Activated naive CD8-positive, alpha-beta T cell treated with anti-CD3 and anti-CD28 coated beads, Interleukin-2, amount 10 ng/mL, durations not matched to agents 7 days and 5 days (primary cell): ENCODE measurements at regions not wholly inside any gene's neighbourhood (a gene's known extent, or its start where the extent isn't known, plus 50 kb on each side); places are given as distances from the start of the nearest gene placed in this dataset.

ENCODE experiments used
- ATAC-seq: fragments of 150-1000 bp; cut with Tn5 transposase; one replicate; pipeline ENCODE4 v1.10.0; 2021; ENCODE audit warnings: low read depth, moderate library complexity
- POLR2A ChIA-PET: fragments of 350-600 bp; sonication (Branson Sonifier 250); formaldehyde crosslinking; loops from one replicate; lab custom pipeline; 2021; ENCODE audit warnings: antibody characterized with exemption; lab: Charles Lee
- DNase-seq: peaks from one replicate; pipeline ENCODE4 v3.0.0; 2021
- H3K27ac Mint-ChIP-seq: one replicate; pipeline ENCODE4 v1.8.0; 2022; ENCODE audit warnings: mild to moderate bottlenecking, mixed read lengths
- H3K27me3 Mint-ChIP-seq: one replicate; pipeline ENCODE4 v1.8.0; 2022; ENCODE audit warnings: mild to moderate bottlenecking, moderate library complexity, mixed read lengths
- H3K36me3 Mint-ChIP-seq: one replicate; pipeline ENCODE4 v1.8.0; 2021; ENCODE audit warnings: mild to moderate bottlenecking, mixed read lengths
- H3K4me1 Mint-ChIP-seq: one replicate; pipeline ENCODE4 v1.8.0; 2021; ENCODE audit warnings: mixed read lengths
- H3K4me3 Mint-ChIP-seq: one replicate; pipeline ENCODE4 v1.8.0; 2022; ENCODE audit warnings: mild to moderate bottlenecking, moderate library complexity, mixed read lengths
- H3K9me3 Mint-ChIP-seq: one replicate; pipeline ENCODE4 v1.8.0; 2021; ENCODE audit warnings: mixed read lengths

DNA sequence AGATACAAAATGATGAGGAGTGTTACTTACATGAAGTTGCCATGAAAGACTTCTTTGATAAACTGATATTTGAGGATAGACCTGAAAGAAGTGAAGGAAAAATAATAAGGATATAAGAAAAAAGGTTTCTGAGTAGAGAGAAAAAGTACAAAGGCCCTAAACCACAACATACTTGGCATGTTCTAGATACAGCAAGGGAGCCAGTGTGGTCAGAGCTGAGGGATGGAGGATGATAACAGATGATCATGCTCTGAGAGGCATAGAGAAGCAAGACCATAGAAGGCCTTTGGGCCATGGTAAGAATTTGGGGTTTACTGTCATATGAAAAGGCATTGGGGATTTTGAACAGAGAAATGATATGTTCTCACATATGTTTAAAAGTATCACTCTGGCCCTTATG lies 424.1 kb upstream of the CHST9 start:
- Mint-ChIP-seq H3K27me3 (no peaks in the 10 kb centered on the region), H3K4me3 (no peak overlapping the region), H3K9me3 (no peaks in the 10 kb centered on the region), H3K27ac (no peak overlapping the region), H3K36me3 (no peaks in the 10 kb centered on the region), H3K4me1 (no peaks in the 10 kb centered on the region)
- DNase-seq (no peak), ATAC-seq (no peak)
- POLR2A ChIA-PET, result no interaction called here

DNA sequence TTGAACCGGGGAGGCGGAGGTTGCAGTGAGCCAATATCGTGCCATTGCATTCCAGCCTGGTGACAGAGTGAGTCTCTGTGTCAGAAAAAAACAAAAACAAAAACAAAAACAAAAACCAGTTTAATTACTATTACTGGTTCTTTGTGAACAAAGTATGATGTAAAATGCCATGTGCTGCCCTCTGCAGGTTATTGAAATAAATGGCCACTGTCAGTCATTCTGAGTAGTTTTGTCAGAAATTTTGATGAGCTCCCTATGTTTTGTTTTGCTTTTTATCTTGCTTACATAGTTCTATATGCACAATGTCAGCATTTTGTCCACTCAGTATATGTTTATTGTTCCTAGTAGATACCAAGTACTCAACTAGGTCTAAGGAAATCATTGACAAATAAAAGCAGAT lies 423.6 kb upstream of the CHST9 start:
- H3K4me1 Mint-ChIP-seq, result no peaks in the 10 kb centered on the region
- no peak for ATAC-seq
- H3K9me3 Mint-ChIP-seq, result no peaks in the 10 kb centered on the region
- no peak for DNase-seq
- H3K4me3 Mint-ChIP-seq, result no peak overlapping the region
- POLR2A ChIA-PET, result no interaction called here
- H3K27ac Mint-ChIP-seq, result no peak overlapping the region
- H3K36me3 Mint-ChIP-seq, result no peaks in the 10 kb centered on the region
- no peaks in the 10 kb centered on the region for H3K27me3 Mint-ChIP-seq

DNA sequence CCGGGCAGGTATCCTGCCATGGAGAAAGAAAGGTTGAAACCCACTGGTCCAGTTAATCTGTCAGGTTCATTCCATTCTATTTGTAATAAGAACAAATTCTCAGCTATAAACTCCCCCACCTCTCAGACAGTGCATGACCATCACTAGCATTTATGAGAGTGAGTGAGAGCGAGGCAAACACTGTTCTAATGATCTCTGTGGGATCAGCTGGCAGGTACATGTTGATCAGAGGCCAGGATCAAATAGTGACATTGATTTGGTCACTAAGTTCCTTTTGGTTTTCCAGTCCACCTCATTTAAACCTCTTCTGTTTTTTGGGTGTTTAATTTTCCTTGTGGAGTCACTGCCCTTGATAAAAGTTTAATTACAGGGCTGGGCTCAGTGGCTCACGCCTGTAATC lies 423.1 kb upstream of the CHST9 start:
- ATAC-seq (no peak), DNase-seq (no peak)
- no peak overlapping the region for H3K4me3 Mint-ChIP-seq
- no peaks in the 10 kb centered on the region for H3K9me3 Mint-ChIP-seq
- no peaks in the 10 kb centered on the region for H3K27me3 Mint-ChIP-seq
- POLR2A ChIA-PET, result no interaction called here
- no peak overlapping the region for H3K27ac Mint-ChIP-seq
- no peaks in the 10 kb centered on the region for H3K36me3 Mint-ChIP-seq
- H3K4me1 Mint-ChIP-seq, result no peaks in the 10 kb centered on the region

DNA sequence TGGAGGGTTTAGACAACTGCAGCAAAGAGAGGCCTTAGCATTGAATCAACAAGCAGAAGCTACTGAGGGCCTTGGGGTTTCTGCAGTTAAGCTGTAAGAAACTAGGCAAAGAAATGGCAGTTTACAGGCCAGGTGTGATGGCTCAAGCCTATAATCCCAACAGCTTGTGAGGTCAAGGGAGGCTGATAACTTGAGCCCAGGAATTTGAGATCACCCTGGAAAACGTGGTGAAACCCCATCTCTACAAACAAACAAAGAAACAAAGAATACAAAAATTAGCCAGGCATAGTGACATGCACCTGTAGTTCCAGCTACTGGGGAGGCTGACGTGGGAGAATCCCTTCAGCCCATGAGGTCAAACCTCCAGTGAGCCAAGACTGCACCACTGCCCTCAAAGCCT lies 421.6 kb upstream of the CHST9 start:
- no peak for DNase-seq
- H3K9me3 Mint-ChIP-seq, result no peaks in the 10 kb centered on the region
- H3K4me1 Mint-ChIP-seq, result no peaks in the 10 kb centered on the region
- no peak overlapping the region for H3K27ac Mint-ChIP-seq
- no peaks in the 10 kb centered on the region for H3K27me3 Mint-ChIP-seq
- H3K36me3 Mint-ChIP-seq, result no peaks in the 10 kb centered on the region
- ATAC-seq, result no peak
- no peak overlapping the region for H3K4me3 Mint-ChIP-seq
- POLR2A ChIA-PET, result no interaction called here

DNA sequence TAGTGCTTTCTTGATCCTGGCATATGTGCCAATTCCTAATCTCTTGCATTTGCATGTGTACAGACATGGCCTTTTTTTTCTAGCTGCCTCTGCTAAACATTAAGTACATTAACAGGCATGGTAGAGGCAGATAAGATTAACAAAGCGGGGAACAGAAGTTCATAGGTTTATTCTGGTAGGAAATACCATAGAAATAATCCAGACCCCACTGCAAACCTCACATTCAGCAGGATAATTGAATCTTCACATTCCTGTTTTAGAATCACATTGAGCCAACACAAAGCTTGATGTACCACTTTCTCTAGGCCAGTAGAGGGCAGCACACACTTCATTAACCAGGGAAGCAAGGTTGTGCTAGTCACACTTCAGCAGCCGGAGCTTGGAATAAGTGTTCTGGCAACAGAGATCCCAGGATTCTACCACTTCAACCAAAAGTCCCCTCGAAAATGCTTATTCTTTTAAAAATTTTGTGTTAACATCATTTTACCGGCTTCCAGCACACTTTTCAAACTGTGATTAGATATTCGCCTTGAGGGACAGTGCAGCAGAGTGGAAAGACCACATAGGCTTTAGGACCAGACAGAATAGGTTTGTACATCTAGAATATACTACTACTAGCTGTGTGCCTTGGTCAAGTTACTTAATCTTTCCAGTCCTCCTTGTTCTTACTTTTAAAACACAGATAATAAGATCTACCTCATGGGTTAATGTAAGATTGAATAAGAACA lies 420.2 kb upstream of the CHST9 start:
- ATAC-seq, result no peak
- no peaks in the 10 kb centered on the region for H3K9me3 Mint-ChIP-seq
- no peak for DNase-seq
- no peak overlapping the region for H3K27ac Mint-ChIP-seq
- H3K4me1 Mint-ChIP-seq, result no peaks in the 10 kb centered on the region
- H3K36me3 Mint-ChIP-seq, result no peaks in the 10 kb centered on the region
- no peak overlapping the region for H3K4me3 Mint-ChIP-seq
- POLR2A ChIA-PET, result no interaction called here
- H3K27me3 Mint-ChIP-seq, result no peaks in the 10 kb centered on the region

DNA sequence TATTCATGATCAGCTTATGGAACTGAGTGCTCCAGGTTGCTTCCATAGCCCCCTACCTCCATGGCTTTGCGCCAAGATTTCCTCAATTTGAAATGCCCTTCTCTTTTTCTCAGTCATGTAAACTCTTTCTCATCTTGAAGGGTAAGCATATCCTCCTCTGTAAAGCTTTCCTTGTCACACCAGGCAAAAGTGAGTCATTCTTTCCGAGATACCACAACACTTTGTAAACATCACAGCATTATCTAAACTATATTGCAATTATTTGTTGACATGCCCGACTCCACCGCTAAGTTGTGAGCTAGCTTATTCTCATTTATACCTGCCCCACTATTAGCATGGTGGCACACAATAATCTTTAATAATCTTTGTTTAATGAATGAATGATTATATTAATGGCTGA lies 419.5 kb upstream of the CHST9 start:
- H3K4me1 Mint-ChIP-seq, result no peaks in the 10 kb centered on the region
- no peak overlapping the region for H3K4me3 Mint-ChIP-seq
- no peaks in the 10 kb centered on the region for H3K36me3 Mint-ChIP-seq
- H3K27ac Mint-ChIP-seq, result no peak overlapping the region
- H3K27me3 Mint-ChIP-seq, result no peaks in the 10 kb centered on the region
- ATAC-seq (no peak), DNase-seq (no peak)
- POLR2A ChIA-PET, result no interaction called here
- no peaks in the 10 kb centered on the region for H3K9me3 Mint-ChIP-seq

DNA sequence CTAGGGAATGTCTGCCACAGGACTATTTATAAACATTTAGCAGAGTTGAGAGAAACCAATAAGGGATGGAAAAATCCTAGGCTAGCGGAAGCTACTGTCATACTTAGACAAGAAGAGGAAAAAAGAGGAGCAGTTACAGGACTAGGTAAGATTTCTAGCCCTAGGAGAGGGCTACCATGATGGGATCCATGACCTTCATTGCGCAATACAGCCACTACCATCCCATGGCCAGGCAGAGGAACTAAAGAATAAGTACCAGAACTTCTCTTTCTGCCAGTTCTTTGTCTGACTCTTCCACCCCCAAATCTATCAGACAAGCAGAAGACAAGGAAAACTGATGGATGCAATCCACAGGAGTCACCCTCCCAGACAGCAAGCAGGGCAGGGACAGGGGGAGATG lies 417.0 kb upstream of the CHST9 start:
- POLR2A ChIA-PET, result no interaction called here
- no peaks in the 10 kb centered on the region for H3K36me3 Mint-ChIP-seq
- no peaks in the 10 kb centered on the region for H3K9me3 Mint-ChIP-seq

DNA sequence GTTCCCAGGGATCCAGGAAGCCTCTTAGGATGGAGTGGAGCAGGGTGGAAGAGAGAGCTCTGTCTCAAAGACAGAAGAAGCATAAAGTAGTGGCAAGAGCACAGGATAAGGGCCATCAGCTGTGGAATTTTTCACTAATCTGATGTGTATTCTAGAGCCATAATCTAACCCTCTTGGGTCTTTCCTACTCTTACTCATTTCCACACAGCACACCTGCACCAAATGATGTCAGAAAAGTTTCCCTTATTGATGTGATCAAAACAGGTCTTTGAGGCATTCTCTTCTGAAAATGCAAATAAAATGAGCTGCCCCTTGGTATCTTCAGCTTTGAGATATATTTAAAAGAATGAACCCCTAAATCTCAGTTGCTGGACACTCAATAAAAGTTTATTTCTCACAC lies 415.1 kb upstream of the CHST9 start:
- Mint-ChIP-seq H3K4me1 (no peaks in the 10 kb centered on the region), H3K36me3 (no peaks in the 10 kb centered on the region), H3K9me3 (no peaks in the 10 kb centered on the region), H3K4me3 (no peak overlapping the region), H3K27me3 (no peaks in the 10 kb centered on the region), H3K27ac (no peak overlapping the region)
- DNase-seq (no peak), ATAC-seq (no peak)
- POLR2A ChIA-PET, result no interaction called here

More for the DNA sequence above, 417.0 kb upstream of the CHST9 start:
- Mint-ChIP-seq H3K27me3 (no peaks in the 10 kb centered on the region), H3K27ac (no peak overlapping the region), H3K4me1 (no peaks in the 10 kb centered on the region), H3K4me3 (no peak overlapping the region)
- no peak for ATAC-seq
- no peak for DNase-seq

DNA sequence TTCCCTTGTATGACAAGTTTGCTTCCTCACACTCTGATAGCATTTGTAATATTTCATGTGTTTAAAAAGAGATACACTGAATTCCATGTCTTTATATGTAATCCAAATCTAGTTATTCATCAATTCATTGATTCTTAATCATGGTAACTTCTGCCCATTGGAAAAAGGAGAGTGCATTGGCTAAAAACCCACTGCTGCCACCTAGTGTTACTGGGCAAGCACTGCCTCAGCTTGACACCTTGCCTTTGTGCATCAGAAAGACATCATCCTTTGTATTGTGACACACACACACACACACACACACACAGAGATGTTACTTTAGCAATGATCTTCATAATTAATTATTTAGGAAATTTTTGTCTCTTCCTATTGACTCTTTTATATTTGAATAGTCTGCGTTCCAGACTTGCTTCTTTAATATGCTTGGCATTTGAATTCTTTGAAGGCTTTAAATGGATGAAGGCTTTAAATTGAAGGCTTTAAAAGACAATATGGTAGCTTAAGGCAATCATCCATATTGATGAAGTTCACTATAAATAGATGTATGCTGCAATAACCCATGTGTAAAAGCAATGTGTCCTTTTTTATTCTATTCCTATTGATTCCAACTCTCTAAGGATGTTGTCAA lies 414.2 kb upstream of the CHST9 start:
- Mint-ChIP-seq H3K9me3 (no peaks in the 10 kb centered on the region), H3K4me3 (no peak overlapping the region), H3K27ac (no peak overlapping the region), H3K36me3 (no peaks in the 10 kb centered on the region), H3K27me3 (no peaks in the 10 kb centered on the region), H3K4me1 (no peaks in the 10 kb centered on the region)
- no peak for DNase-seq
- POLR2A ChIA-PET, result no interaction called here
- no peak for ATAC-seq

DNA sequence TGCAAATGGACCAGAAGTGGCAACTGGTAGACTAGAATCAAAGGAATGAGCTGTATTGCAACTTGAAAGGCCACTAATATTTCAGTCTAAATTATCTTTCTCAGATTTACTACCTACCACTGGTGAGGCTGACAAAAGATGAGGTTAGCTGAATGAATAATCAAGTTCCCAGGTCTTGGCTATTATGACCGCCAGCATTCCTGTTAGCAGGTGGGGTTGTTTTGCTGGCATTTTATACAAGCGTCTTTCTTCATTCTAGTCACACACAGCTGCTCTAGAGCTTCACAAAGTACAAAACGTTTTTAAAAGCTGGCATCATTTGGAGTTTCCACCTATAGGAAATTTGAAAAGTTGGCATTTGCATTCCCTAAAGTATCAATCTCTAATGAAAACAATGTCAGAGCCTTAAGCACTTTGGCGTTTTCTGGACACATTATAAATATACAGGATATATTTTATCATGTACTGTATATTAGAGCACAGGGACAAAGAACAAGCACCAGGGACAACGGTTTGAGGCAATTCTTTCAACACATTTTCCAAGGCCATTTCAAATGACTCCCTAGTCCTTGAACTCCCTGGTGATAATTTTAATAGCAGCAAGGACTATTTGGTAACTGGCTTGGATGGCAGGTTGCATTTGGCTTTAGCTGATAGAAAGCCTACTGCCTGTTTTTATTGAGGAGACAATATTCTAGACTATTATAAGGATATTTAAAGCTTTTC lies 410.2 kb upstream of the CHST9 start:
- Mint-ChIP-seq H3K4me3 (no peak overlapping the region), H3K27ac (no peak overlapping the region), H3K9me3 (no peaks in the 10 kb centered on the region), H3K36me3 (no peaks in the 10 kb centered on the region), H3K4me1 (no peaks in the 10 kb centered on the region), H3K27me3 (no peaks in the 10 kb centered on the region)
- ATAC-seq, result no peak
- no peak for DNase-seq
- POLR2A ChIA-PET, result no interaction called here

DNA sequence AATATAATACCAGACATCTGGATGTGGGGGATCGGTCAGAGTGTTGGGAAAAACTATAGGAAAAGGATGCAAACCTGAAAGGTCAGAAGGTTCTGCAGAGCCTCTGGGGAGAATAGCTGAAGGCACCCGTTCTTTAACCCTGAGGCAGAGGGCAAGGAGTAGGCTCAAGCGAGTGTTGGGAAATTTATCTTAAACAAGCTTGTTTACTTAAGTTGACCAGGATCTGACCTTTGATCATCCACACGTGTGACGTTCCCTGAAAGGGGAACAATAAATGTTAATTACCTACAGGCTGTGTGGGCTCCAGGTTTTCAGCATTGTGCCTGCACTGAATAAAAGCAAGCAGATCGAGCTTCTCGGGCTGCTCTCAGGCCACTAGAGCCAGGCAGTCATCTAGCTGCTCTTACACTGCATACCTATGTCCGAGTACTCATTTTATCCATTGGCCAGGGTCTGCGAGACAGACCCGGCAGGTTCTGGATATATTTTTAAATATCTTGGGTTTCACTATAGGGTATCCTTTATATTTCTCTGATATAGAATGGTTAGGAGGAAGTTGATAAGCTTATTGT lies 400.6 kb upstream of the CHST9 start:
- DNase-seq (no peak), ATAC-seq (no peak)
- POLR2A ChIA-PET, result no interaction called here

DNA sequence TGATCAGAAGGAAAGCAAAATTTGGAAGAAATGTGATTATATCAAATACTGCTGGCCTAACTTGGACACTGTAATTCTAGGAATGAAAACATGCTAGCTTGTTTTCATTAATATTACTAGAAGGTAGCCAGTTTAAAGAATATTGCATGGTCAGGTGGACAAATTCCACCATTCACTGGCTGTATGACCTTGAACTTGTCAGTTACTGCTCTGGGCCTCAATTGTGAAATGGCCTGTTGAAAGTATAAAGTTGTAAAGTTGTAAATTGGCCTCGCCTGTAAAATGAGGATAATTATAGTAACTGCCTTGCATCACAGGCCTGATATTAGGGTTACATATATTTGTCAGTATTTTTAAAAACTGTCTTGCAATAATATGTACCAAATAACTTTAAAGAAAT lies 398.4 kb upstream of the CHST9 start:
- no peak overlapping the region for H3K4me3 Mint-ChIP-seq
- H3K4me1 Mint-ChIP-seq, result no peaks in the 10 kb centered on the region
- H3K36me3 Mint-ChIP-seq, result no peaks in the 10 kb centered on the region
- H3K9me3 Mint-ChIP-seq, result peaks cover 4% of the 10 kb centered on the region
- POLR2A ChIA-PET, result no interaction called here
- DNase-seq (no peak), ATAC-seq (no peak)
- H3K27me3 Mint-ChIP-seq, result no peaks in the 10 kb centered on the region
- no peak overlapping the region for H3K27ac Mint-ChIP-seq

More for the DNA sequence above, 400.6 kb upstream of the CHST9 start:
- H3K27ac Mint-ChIP-seq, result no peak overlapping the region
- no peaks in the 10 kb centered on the region for H3K4me1 Mint-ChIP-seq
- H3K4me3 Mint-ChIP-seq, result no peak overlapping the region
- H3K9me3 Mint-ChIP-seq, result peaks cover 4% of the 10 kb centered on the region
- H3K27me3 Mint-ChIP-seq, result no peaks in the 10 kb centered on the region
- no peaks in the 10 kb centered on the region for H3K36me3 Mint-ChIP-seq

DNA sequence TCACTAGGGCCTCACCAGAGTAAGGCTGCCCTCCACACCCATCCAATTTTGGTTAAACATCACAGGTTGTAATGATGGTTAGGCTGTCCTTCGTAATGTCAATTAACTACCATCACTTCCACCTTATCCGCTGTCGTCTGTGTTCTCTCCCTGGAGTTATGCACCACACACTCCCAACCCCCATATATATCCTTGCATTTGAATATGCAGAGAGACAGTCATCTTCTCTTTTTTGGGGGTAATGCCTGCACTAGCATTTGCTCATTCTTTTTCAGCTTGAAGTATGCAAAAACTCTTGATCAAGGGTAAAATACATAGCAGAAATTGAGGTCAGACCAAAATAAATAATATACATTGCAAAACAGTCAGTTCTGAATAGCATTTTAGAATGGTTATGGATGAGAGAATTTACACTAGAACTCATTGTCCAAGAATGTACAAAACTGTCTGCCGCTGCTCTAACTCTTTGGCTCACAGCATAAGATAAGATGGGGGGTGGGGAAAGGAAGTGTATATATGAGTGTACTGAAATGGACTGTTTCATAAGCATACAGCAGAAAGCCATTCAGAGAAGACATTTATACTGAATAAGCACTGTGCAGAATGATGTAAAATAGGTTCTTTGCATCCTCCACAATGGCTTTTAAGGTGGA lies 397.8 kb upstream of the CHST9 start:
- no peak overlapping the region for H3K27ac Mint-ChIP-seq
- POLR2A ChIA-PET, result no interaction called here
- no peaks in the 10 kb centered on the region for H3K27me3 Mint-ChIP-seq
- H3K4me1 Mint-ChIP-seq, result no peaks in the 10 kb centered on the region
- H3K9me3 Mint-ChIP-seq, result peaks cover 4% of the 10 kb centered on the region
- H3K36me3 Mint-ChIP-seq, result no peaks in the 10 kb centered on the region
- ATAC-seq, result no peak
- no peak for DNase-seq
- no peak overlapping the region for H3K4me3 Mint-ChIP-seq
